ENCODE measurements at regions not wholly inside any gene's neighbourhood (a gene's known extent, or its start where the extent isn't known, plus 50 kb on each side); places are given as distances from the start of the nearest gene placed in this dataset.
"Not testable (repeated sequence)": the region's sequence is repeated elsewhere in the genome, so short reads cannot be mapped to it uniquely, and the experiment has no call there.

GRCh38 chr4:9691238-9692065 lies 90.0 kb upstream of the DRD5 start:
- H3K27me3 ChIP-seq (replicated peaks; ENCODE audit: insufficient read depth, low read length), result no peaks in the 10 kb centered on the region
- DNase-seq, result peak; percentile 96
- peak overlapping the region; percentile 69 for H2AFZ ChIP-seq (ENCODE audit: low read length)
- no peak for TF ChIP-seq CTCF (IDR thresholded peaks at IDR 0.05; ENCODE audit: low read length)
- TF ChIP-seq EZH2 (optimal IDR thresholded peaks at IDR 0.05; ENCODE audit: low read depth, low read length), result no peak
- TF ChIP-seq EZH2phosphoT487 (IDR thresholded peaks at IDR 0.05; ENCODE audit: low read length), result no peak
- no peaks in the 10 kb centered on the region for H3K9me3 ChIP-seq (replicated peaks; ENCODE audit: insufficient read depth, low read length)
- H3K4me1 ChIP-seq (ENCODE audit: low read length), result peaks cover 25% of the 10 kb centered on the region
- no peaks in the 10 kb centered on the region for H3K79me2 ChIP-seq (ENCODE audit: low read length)
- no peaks in the 10 kb centered on the region for H3K9me2 ChIP-seq (replicated peaks; ENCODE audit: insufficient read depth, low read length)
- no peaks in the 10 kb centered on the region for H3K36me3 ChIP-seq (replicated peaks; ENCODE audit: insufficient read depth, low read length)
- H3K9ac ChIP-seq (ENCODE audit: low read length), result peak overlapping the region; percentile 70
- H3F3A ChIP-seq (ENCODE audit: insufficient read depth, low read length), result peaks cover 22% of the 10 kb centered on the region
- H3K4me3 ChIP-seq (ENCODE audit: low read length), result peak overlapping the region; percentile 57
- H3K27ac ChIP-seq (ENCODE audit: low read length), result peak overlapping the region; percentile 94
- peak overlapping the region; percentile 71; the same call in 1 of the 2 replicates for H3K4me2 ChIP-seq (ENCODE audit: low read depth, low read length)
- H4K20me1 ChIP-seq (ENCODE audit: insufficient read depth, low read length), result no peaks in the 10 kb centered on the region

- H3K4me3 ChIP-seq (ENCODE audit: low read length); H3K27me3 ChIP-seq (replicated peaks; ENCODE audit: insufficient read depth, low read length); H3K9me3 ChIP-seq (replicated peaks; ENCODE audit: insufficient read depth, low read length); H3K9me2 ChIP-seq (replicated peaks; ENCODE audit: insufficient read depth, low read length); H4K20me1 ChIP-seq (ENCODE audit: insufficient read depth, low read length); H3K36me3 ChIP-seq (replicated peaks; ENCODE audit: insufficient read depth, low read length); H3K79me2 ChIP-seq (ENCODE audit: low read length); H2AFZ ChIP-seq (ENCODE audit: low read length): not testable (repeated sequence)
- Histone ChIP-seq H3F3A (ENCODE audit: insufficient read depth, low read length) (peaks cover 22% of the 10 kb centered on the region), H3K4me1 (ENCODE audit: low read length) (peaks cover 25% of the 10 kb centered on the region), H3K27ac (ENCODE audit: low read length) (peak overlapping the region; percentile 94), H3K9ac (ENCODE audit: low read length) (peak overlapping the region; percentile 55; the same call in 1 of the 2 replicates), H3K4me2 (ENCODE audit: low read depth, low read length) (peak overlapping the region; percentile 59; the same call in 1 of the 2 replicates)
- DNase-seq, result peak; percentile 92
Observed at GRCh38 chr4:9692791-9693491, 88.5 kb upstream of the DRD5 start.

- peaks cover 22% of the 10 kb centered on the region for H3F3A ChIP-seq (ENCODE audit: insufficient read depth, low read length)
- H3K9me2 ChIP-seq (replicated peaks; ENCODE audit: insufficient read depth, low read length); H3K27me3 ChIP-seq (replicated peaks; ENCODE audit: insufficient read depth, low read length); H3K4me2 ChIP-seq (ENCODE audit: low read depth, low read length); H3K9ac ChIP-seq (ENCODE audit: low read length); H2AFZ ChIP-seq (ENCODE audit: low read length); H3K4me3 ChIP-seq (ENCODE audit: low read length); H3K36me3 ChIP-seq (replicated peaks; ENCODE audit: insufficient read depth, low read length); H3K79me2 ChIP-seq (ENCODE audit: low read length); H4K20me1 ChIP-seq (ENCODE audit: insufficient read depth, low read length); DNase-seq; H3K9me3 ChIP-seq (replicated peaks; ENCODE audit: insufficient read depth, low read length): not testable (repeated sequence)
- peaks cover 25% of the 10 kb centered on the region for H3K4me1 ChIP-seq (ENCODE audit: low read length)
- H3K27ac ChIP-seq (ENCODE audit: low read length), result peak overlapping the region; percentile 94; the same call in 1 of the 2 replicates
Observed at GRCh38 chr4:9694403-9694802, 87.0 kb upstream of the DRD5 start.

- H3K27ac ChIP-seq (ENCODE audit: low read length); H2AFZ ChIP-seq (ENCODE audit: low read length); H3K9ac ChIP-seq (ENCODE audit: low read length); H3K4me2 ChIP-seq (ENCODE audit: low read depth, low read length); H4K20me1 ChIP-seq (ENCODE audit: insufficient read depth, low read length); H3K9me3 ChIP-seq (replicated peaks; ENCODE audit: insufficient read depth, low read length); H3K27me3 ChIP-seq (replicated peaks; ENCODE audit: insufficient read depth, low read length); DNase-seq; H3K36me3 ChIP-seq (replicated peaks; ENCODE audit: insufficient read depth, low read length); H3K79me2 ChIP-seq (ENCODE audit: low read length); H3K4me3 ChIP-seq (ENCODE audit: low read length); H3K9me2 ChIP-seq (replicated peaks; ENCODE audit: insufficient read depth, low read length): not testable (repeated sequence)
- TF ChIP-seq CTCF (IDR thresholded peaks at IDR 0.05; ENCODE audit: low read length), result peak; percentile 33
- Histone ChIP-seq H3F3A (ENCODE audit: insufficient read depth, low read length) (peaks cover 22% of the 10 kb centered on the region), H3K4me1 (ENCODE audit: low read length) (peaks cover 25% of the 10 kb centered on the region)
Observed at GRCh38 chr4:9695994-9696393, 85.4 kb upstream of the DRD5 start.

- not testable (repeated sequence) for DNase-seq; H3K4me2 ChIP-seq (ENCODE audit: low read depth, low read length); H3K27me3 ChIP-seq (replicated peaks; ENCODE audit: insufficient read depth, low read length); H4K20me1 ChIP-seq (ENCODE audit: insufficient read depth, low read length); H2AFZ ChIP-seq (ENCODE audit: low read length); H3K9me3 ChIP-seq (replicated peaks; ENCODE audit: insufficient read depth, low read length); H3K9ac ChIP-seq (ENCODE audit: low read length); H3K79me2 ChIP-seq (ENCODE audit: low read length); H3K9me2 ChIP-seq (replicated peaks; ENCODE audit: insufficient read depth, low read length); H3K4me3 ChIP-seq (ENCODE audit: low read length); H3K27ac ChIP-seq (ENCODE audit: low read length); H3K36me3 ChIP-seq (replicated peaks; ENCODE audit: insufficient read depth, low read length)
- peaks cover 25% of the 10 kb centered on the region for H3K4me1 ChIP-seq (ENCODE audit: low read length)
- H3F3A ChIP-seq (ENCODE audit: insufficient read depth, low read length), result peaks cover 22% of the 10 kb centered on the region
Observed at GRCh38 chr4:9696561-9696960, 84.9 kb upstream of the DRD5 start.

GRCh38 chr4:9702019-9702418 lies 79.4 kb upstream of the DRD5 start:
- H3K4me2 ChIP-seq (ENCODE audit: low read depth, low read length); DNase-seq; H3K36me3 ChIP-seq (replicated peaks; ENCODE audit: insufficient read depth, low read length); H4K20me1 ChIP-seq (ENCODE audit: insufficient read depth, low read length); H3K9me3 ChIP-seq (replicated peaks; ENCODE audit: insufficient read depth, low read length); H3K4me1 ChIP-seq (ENCODE audit: low read length); H3K9ac ChIP-seq (ENCODE audit: low read length); H2AFZ ChIP-seq (ENCODE audit: low read length); H3F3A ChIP-seq (ENCODE audit: insufficient read depth, low read length); H3K4me3 ChIP-seq (ENCODE audit: low read length); H3K9me2 ChIP-seq (replicated peaks; ENCODE audit: insufficient read depth, low read length); H3K27ac ChIP-seq (ENCODE audit: low read length); H3K79me2 ChIP-seq (ENCODE audit: low read length); H3K27me3 ChIP-seq (replicated peaks; ENCODE audit: insufficient read depth, low read length): not testable (repeated sequence)

Data from MM.1S (cell line).